ENCODE measurements at regions not wholly inside any gene's neighbourhood (a gene's known extent, or its start where the extent isn't known, plus 50 kb on each side); places are given as distances from the start of the nearest gene placed in this dataset.

GRCh38 chr2:129709001-129709955 lies 270.2 kb upstream of the RAB6C start:
- no peak for DNase-seq (ENCODE audit: extremely low read depth, low read depth)
- no peak for TF ChIP-seq CTCF (IDR thresholded peaks at IDR 0.05; ENCODE audit: low read depth, low read length, missing control alignments)
- H3K4me3 ChIP-seq (replicated peaks; ENCODE audit: low read depth, low read length) = no peak overlapping the region

- DNase-seq (ENCODE audit: extremely low read depth, low read depth) = no peak
- H3K4me3 ChIP-seq (replicated peaks; ENCODE audit: low read depth, low read length) = no peak overlapping the region
- TF ChIP-seq CTCF (IDR thresholded peaks at IDR 0.05; ENCODE audit: low read depth, low read length, missing control alignments) = no peak
Measured at GRCh38 chr2:129709956-129710598, 269.4 kb upstream of the RAB6C start.

- DNase-seq (ENCODE audit: extremely low read depth, low read depth) = no peak
- H3K4me3 ChIP-seq (replicated peaks; ENCODE audit: low read depth, low read length) = no peak overlapping the region
- TF ChIP-seq CTCF (IDR thresholded peaks at IDR 0.05; ENCODE audit: low read depth, low read length, missing control alignments) = no peak
Measured at GRCh38 chr2:129710670-129711495, 268.6 kb upstream of the RAB6C start.

GRCh38 chr2:129711816-129712675 lies 267.4 kb upstream of the RAB6C start:
- H3K4me3 ChIP-seq (replicated peaks; ENCODE audit: low read depth, low read length) = no peak overlapping the region
- TF ChIP-seq CTCF (IDR thresholded peaks at IDR 0.05; ENCODE audit: low read depth, low read length, missing control alignments) = no peak
- no peak for DNase-seq (ENCODE audit: extremely low read depth, low read depth)

GRCh38 chr2:129712676-129712985 lies 266.8 kb upstream of the RAB6C start:
- TF ChIP-seq CTCF (IDR thresholded peaks at IDR 0.05; ENCODE audit: low read depth, low read length, missing control alignments) = no peak
- DNase-seq (ENCODE audit: extremely low read depth, low read depth) = no peak
- H3K4me3 ChIP-seq (replicated peaks; ENCODE audit: low read depth, low read length) = no peak overlapping the region

- no peak for TF ChIP-seq CTCF (IDR thresholded peaks at IDR 0.05; ENCODE audit: low read depth, low read length, missing control alignments)
- H3K4me3 ChIP-seq (replicated peaks; ENCODE audit: low read depth, low read length) = no peak overlapping the region
- no peak for DNase-seq (ENCODE audit: extremely low read depth, low read depth)
Measured at GRCh38 chr2:129713337-129713736, 266.1 kb upstream of the RAB6C start.
